ENCODE measurements at regions not wholly inside any gene's neighbourhood (a gene's known extent, or its start where the extent isn't known, plus 50 kb on each side); places are given as distances from the start of the nearest gene placed in this dataset.
A peak's percentile ranks its signal among the peaks of the same experiment; 100 is the strongest.

DNA sequence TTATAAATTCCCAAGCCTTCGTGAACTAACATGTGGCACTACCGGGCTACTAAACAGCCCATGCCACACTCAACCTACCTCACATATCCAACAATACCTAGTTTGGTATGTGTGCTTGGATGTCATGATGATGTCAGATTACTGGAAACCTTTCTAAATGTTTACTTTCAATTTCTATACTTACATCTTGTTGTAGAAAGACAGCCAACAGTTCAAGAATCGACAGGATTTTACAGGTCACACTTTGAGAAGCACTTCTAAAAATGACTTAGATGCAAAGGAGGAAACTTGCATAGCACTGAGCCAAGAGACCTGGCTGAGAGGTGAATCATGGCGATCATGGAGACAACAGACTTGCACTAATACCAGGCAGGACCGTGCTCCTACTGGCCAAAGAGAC lies 209.9 kb downstream of the COL4A1 start:
- ChIA-PET CTCF (no interaction called here), POLR2A (no interaction called here)
- TF ChIP-seq, protein P1, sequence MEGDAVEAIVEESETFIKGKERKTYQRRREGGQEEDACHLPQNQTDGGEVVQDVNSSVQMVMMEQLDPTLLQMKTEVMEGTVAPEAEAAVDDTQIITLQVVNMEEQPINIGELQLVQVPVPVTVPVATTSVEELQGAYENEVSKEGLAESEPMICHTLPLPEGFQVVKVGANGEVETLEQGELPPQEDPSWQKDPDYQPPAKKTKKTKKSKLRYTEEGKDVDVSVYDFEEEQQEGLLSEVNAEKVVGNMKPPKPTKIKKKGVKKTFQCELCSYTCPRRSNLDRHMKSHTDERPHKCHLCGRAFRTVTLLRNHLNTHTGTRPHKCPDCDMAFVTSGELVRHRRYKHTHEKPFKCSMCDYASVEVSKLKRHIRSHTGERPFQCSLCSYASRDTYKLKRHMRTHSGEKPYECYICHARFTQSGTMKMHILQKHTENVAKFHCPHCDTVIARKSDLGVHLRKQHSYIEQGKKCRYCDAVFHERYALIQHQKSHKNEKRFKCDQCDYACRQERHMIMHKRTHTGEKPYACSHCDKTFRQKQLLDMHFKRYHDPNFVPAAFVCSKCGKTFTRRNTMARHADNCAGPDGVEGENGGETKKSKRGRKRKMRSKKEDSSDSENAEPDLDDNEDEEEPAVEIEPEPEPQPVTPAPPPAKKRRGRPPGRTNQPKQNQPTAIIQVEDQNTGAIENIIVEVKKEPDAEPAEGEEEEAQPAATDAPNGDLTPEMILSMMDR (IDR thresholded peaks at IDR 0.05; ENCODE audit: low read depth, low read length), result no peak
- H3K27ac ChIP-seq (ENCODE audit: low read depth, low read length), result no peak overlapping the region
- H3K4me3 ChIP-seq (ENCODE audit: low read depth, low read length), result no peak overlapping the region
- H3K9me3 ChIP-seq (ENCODE audit: control insufficient read depth, insufficient read depth, low read length), result peaks cover 8% of the 10 kb centered on the region; the same call in 1 of the 2 replicates
- H3K27me3 ChIP-seq (ENCODE audit: control insufficient read depth, insufficient read depth, low read length), result no peaks in the 10 kb centered on the region
- no peak for DNase-seq (ENCODE audit: low read depth, low spot score)

DNA sequence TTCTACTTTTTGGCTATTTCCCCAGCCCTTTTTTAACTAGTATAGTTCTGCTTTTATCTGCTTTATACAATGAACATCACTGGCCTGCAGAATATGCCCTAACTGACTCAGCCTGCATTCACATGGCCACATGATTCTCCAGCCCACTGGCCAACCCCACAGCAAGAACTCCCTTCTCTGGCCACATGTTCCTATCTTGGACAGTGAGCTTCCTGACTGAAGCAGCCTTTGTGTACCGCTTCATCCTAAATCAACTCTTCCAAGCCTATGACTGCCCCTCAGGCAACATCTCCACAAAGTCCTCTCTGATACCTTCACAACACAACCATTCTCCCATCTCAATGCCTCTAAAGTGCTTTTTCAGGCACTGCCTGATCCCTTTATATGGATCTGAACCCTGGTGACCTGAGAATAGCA lies 214.1 kb downstream of the COL4A1 start:
- TF ChIP-seq, protein P1 (IDR thresholded peaks at IDR 0.05; ENCODE audit: low read depth, low read length), result no peak
- ChIA-PET POLR2A (no interaction called here), CTCF (no interaction called here)
- Histone ChIP-seq H3K4me3 (ENCODE audit: low read depth, low read length) (no peak overlapping the region), H3K9me3 (ENCODE audit: control insufficient read depth, insufficient read depth, low read length) (no peaks in the 10 kb centered on the region), H3K27me3 (ENCODE audit: control insufficient read depth, insufficient read depth, low read length) (no peaks in the 10 kb centered on the region), H3K27ac (ENCODE audit: low read depth, low read length) (no peak overlapping the region)
- DNase-seq (ENCODE audit: low read depth, low spot score), result no peak

DNA sequence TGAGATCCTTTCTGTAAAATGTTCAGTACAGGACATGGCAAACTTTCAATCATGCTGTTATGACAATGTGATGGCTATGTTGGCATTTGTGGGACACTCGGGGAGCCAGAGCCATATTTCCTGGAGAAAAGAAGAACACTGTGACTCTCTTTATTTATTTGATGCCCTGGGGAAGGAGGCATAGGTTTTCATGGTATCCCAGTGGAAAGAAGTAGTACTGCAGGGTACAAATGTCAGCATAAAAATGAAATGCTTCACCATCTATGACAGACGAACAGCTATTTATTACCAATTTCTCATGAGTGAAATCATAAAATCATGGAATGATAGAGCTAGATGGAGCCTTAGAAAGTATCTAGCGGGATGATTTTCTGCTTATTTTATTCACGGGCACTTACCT lies 217.1 kb downstream of the COL4A1 start:
- no peaks in the 10 kb centered on the region for H3K9me3 ChIP-seq (ENCODE audit: control insufficient read depth, insufficient read depth, low read length)
- TF ChIP-seq, protein P1 (IDR thresholded peaks at IDR 0.05; ENCODE audit: low read depth, low read length), result peak; percentile 43
- no peak for DNase-seq (ENCODE audit: low read depth, low spot score)
- H3K27me3 ChIP-seq (ENCODE audit: control insufficient read depth, insufficient read depth, low read length), result no peaks in the 10 kb centered on the region
- no peak overlapping the region for H3K27ac ChIP-seq (ENCODE audit: low read depth, low read length)
- no peak overlapping the region for H3K4me3 ChIP-seq (ENCODE audit: low read depth, low read length)
- ChIA-PET POLR2A (no interaction called here), CTCF (interaction anchor here (0.6 to 1.7 kb wide), 2 partner anchors 10 to 20 kb away, joined by 5 read pairs; no protein-coding TSS in a partner anchor)

DNA sequence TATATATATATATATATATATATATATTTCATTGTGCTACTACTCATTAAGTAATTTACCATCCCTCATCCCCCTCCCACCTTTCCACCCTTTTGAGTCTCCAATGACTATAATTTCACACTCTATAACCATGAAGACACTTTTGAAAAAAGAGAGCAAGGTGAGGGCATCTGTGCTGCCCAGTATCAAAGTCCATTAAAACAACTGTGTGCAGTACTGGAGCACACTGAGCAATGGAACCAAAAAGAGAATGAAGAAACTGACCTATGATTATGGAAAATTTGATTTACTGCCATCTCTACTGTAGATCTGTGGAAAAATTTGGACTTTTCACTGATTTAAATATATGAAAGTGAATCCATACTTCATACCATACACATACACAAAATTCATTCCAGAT lies 217.9 kb downstream of the COL4A1 start:
- CTCF ChIA-PET, result interaction anchor here (0.6 to 1.7 kb wide), 3 partner anchors 10 to 1133 kb away, joined by 3 to 5 read pairs (median 5); no protein-coding TSS in a partner anchor
- no peak overlapping the region for H3K27ac ChIP-seq (ENCODE audit: low read depth, low read length)
- H3K9me3 ChIP-seq (ENCODE audit: control insufficient read depth, insufficient read depth, low read length), result no peaks in the 10 kb centered on the region
- no peak for DNase-seq (ENCODE audit: low read depth, low spot score)
- POLR2A ChIA-PET, result no interaction called here
- TF ChIP-seq, protein P1 (IDR thresholded peaks at IDR 0.05; ENCODE audit: low read depth, low read length), result no peak
- H3K4me3 ChIP-seq (ENCODE audit: low read depth, low read length), result no peak overlapping the region
- H3K27me3 ChIP-seq (ENCODE audit: control insufficient read depth, insufficient read depth, low read length), result no peaks in the 10 kb centered on the region

DNA sequence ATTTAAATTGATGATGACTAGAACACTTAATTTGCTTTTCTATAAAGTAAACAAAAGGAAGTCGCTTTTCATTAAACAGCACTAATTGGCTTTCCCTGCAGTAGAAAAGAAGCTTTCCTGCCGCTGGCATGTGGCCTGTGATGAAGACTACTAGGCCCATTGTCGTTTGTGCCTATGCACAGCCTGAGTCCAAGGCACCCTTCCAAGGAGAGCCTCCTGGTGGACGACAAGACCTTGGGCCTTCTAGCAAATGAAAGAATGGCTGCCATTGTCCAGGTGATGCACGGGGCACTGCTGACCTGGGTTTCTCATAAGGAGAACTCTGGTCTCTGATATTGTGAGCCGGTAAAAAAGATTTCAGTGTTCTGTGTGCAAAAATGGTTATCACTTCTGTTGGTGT lies 233.0 kb downstream of the COL4A1 start:
- CTCF ChIA-PET, result no interaction called here
- no peak overlapping the region for H3K4me3 ChIP-seq (ENCODE audit: low read depth, low read length)
- no peaks in the 10 kb centered on the region; the same call in 1 of the 2 replicates for H3K9me3 ChIP-seq (ENCODE audit: control insufficient read depth, insufficient read depth, low read length)
- POLR2A ChIA-PET, result no interaction called here
- H3K27ac ChIP-seq (ENCODE audit: low read depth, low read length), result no peak overlapping the region
- TF ChIP-seq, protein P1 (IDR thresholded peaks at IDR 0.05; ENCODE audit: low read depth, low read length), result no peak
- no peak for DNase-seq (ENCODE audit: low read depth, low spot score)
- H3K27me3 ChIP-seq (ENCODE audit: control insufficient read depth, insufficient read depth, low read length), result no peaks in the 10 kb centered on the region
